ENCODE measurements at regions not wholly inside any gene's neighbourhood (a gene's known extent, or its start where the extent isn't known, plus 50 kb on each side); places are given as distances from the start of the nearest gene placed in this dataset.

GRCh38 chr6:144546807-144547206, 261.7 kb downstream of the UTRN start:
- H3K4me1 ChIP-seq, result no peaks in the 10 kb centered on the region
- intact Hi-C loops (cut with DNase I), result no loop called here
- no peak for TF ChIP-seq CTCF (IDR thresholded peaks at IDR 0.05)
- DNase-seq, result no peak
- H3K27me3 ChIP-seq, result no peaks in the 10 kb centered on the region
- H3K4me3 ChIP-seq, result no peak overlapping the region
- H3K9ac ChIP-seq (ENCODE audit: low read depth in 2 of 2, low read length in 2 of 2), result no peak overlapping the region
- H3K27ac ChIP-seq, result no peak overlapping the region
- H3K9me3 ChIP-seq, result no peaks in the 10 kb centered on the region
- no peaks in the 10 kb centered on the region for H3K36me3 ChIP-seq

DNA sequence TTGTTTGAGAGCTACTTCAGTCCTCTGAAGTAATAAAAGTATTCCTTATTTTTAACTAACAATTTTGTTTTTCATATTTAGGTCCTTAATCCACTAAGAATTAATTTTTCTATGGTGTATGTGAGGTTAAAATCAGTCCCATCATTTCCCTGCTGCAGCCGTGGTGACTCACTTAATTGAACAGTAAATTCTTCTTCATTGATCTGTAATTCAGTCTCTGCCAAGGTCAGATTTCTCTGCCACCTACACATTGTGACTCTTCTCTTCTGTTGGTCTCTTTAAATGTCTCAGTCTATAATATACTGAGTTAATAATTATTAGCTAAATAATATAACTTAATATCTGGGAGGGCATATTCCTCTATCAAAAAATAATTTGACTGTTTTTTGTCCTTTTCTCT, 262.3 kb downstream of the UTRN start:
- Histone ChIP-seq H3K9me3 (no peaks in the 10 kb centered on the region), H3K36me3 (no peaks in the 10 kb centered on the region), H3K27me3 (no peaks in the 10 kb centered on the region), H3K27ac (no peak overlapping the region), H3K4me1 (no peaks in the 10 kb centered on the region), H3K9ac (ENCODE audit: low read depth in 2 of 2, low read length in 2 of 2) (no peak overlapping the region), H3K4me3 (no peak overlapping the region)
- intact Hi-C loops (cut with DNase I), result no loop called here
- TF ChIP-seq CTCF (IDR thresholded peaks at IDR 0.05), result no peak
- no peak for DNase-seq

- TF ChIP-seq CTCF (IDR thresholded peaks at IDR 0.05), result no peak
- intact Hi-C loops (cut with DNase I), result no loop called here
- H3K36me3 ChIP-seq, result no peaks in the 10 kb centered on the region
- no peak overlapping the region for H3K4me3 ChIP-seq
- no peaks in the 10 kb centered on the region for H3K27me3 ChIP-seq
- no peak for DNase-seq
- no peak overlapping the region for H3K27ac ChIP-seq
- H3K9ac ChIP-seq (ENCODE audit: low read depth in 2 of 2, low read length in 2 of 2), result no peak overlapping the region
- no peaks in the 10 kb centered on the region for H3K9me3 ChIP-seq
- no peaks in the 10 kb centered on the region for H3K4me1 ChIP-seq
Measured at GRCh38 chr6:144548536-144548935, 263.4 kb downstream of the UTRN start.

GRCh38 chr6:144549837-144550747, 265.0 kb downstream of the UTRN start:
- H3K27ac ChIP-seq, result no peak overlapping the region
- intact Hi-C loops (cut with DNase I), result no loop called here
- no peak for TF ChIP-seq CTCF (IDR thresholded peaks at IDR 0.05)
- H3K9ac ChIP-seq (ENCODE audit: low read depth in 2 of 2, low read length in 2 of 2), result no peak overlapping the region
- no peak overlapping the region for H3K4me3 ChIP-seq
- no peaks in the 10 kb centered on the region for H3K4me1 ChIP-seq
- H3K27me3 ChIP-seq, result no peaks in the 10 kb centered on the region
- no peak for DNase-seq
- H3K9me3 ChIP-seq, result no peaks in the 10 kb centered on the region
- no peaks in the 10 kb centered on the region for H3K36me3 ChIP-seq

DNA sequence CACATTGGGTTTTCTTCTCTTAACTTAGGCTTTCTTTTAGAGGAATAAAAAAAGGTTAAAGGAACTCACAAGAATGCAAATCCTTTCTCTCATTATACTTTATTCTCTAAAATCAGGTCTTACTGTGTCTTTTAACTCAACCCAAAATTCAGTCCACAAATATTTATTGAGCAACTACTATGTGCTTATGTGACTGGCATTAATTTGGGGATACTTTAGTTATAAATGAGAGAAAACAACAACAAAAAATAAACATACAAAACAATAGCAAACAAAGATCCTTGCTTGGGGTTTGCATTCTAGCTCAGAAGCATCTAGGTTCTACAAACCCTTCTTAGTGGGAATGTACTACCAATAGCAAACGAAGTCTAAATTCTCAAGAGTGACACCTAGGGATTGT, 266.2 kb downstream of the UTRN start:
- TF ChIP-seq CTCF (IDR thresholded peaks at IDR 0.05), result no peak
- DNase-seq, result no peak
- Histone ChIP-seq H3K9ac (ENCODE audit: low read depth in 2 of 2, low read length in 2 of 2) (no peak overlapping the region), H3K36me3 (no peaks in the 10 kb centered on the region), H3K27ac (no peak overlapping the region), H3K27me3 (no peaks in the 10 kb centered on the region), H3K4me1 (no peaks in the 10 kb centered on the region), H3K4me3 (no peak overlapping the region), H3K9me3 (no peaks in the 10 kb centered on the region)
- intact Hi-C loops (cut with DNase I), result no loop called here
